ENCODE measurements at regions not wholly inside any gene's neighbourhood (a gene's known extent, or its start where the extent isn't known, plus 50 kb on each side); places are given as distances from the start of the nearest gene placed in this dataset.
"Not testable (repeated sequence)": the region's sequence is repeated elsewhere in the genome, so short reads cannot be mapped to it uniquely, and the experiment has no call there.

GRCh38 chr11:121358760-121359159, 66.2 kb downstream of the SC5D start:
- FAIRE-seq = no peak

GRCh38 chr11:121359591-121359990, 67.0 kb downstream of the SC5D start:
- FAIRE-seq = no peak

- not testable (repeated sequence) for FAIRE-seq
Observed at GRCh38 chr11:121362955-121363354, 70.4 kb downstream of the SC5D start.

- FAIRE-seq = no peak
Observed at GRCh38 chr11:121365304-121365703, 72.7 kb downstream of the SC5D start.

- no peak for FAIRE-seq
Observed at GRCh38 chr11:121366038-121366437, 73.5 kb downstream of the SC5D start.

- no peak for FAIRE-seq
Observed at GRCh38 chr11:121367001-121367843, 74.7 kb downstream of the SC5D start.

- FAIRE-seq = no peak
Observed at GRCh38 chr11:121367844-121368225, 75.3 kb downstream of the SC5D start.

GRCh38 chr11:121368364-121369240, 76.0 kb downstream of the SC5D start:
- FAIRE-seq = peak; percentile 72

GRCh38 chr11:121369366-121369765, 76.8 kb downstream of the SC5D start:
- FAIRE-seq = no peak

- FAIRE-seq = no peak
Observed at GRCh38 chr11:121372028-121372427, 79.5 kb downstream of the SC5D start.

- FAIRE-seq = no peak
Observed at GRCh38 chr11:121372671-121373429, 79.3 kb upstream of the SORL1 start.

GRCh38 chr11:121374286-121374985, 77.7 kb upstream of the SORL1 start:
- no peak for FAIRE-seq

GRCh38 chr11:121376130-121376529, 76.0 kb upstream of the SORL1 start:
- FAIRE-seq = no peak

GRCh38 chr11:121379145-121379810, 72.8 kb upstream of the SORL1 start:
- not testable (repeated sequence) for FAIRE-seq

- no peak for FAIRE-seq
Observed at GRCh38 chr11:121383716-121384115, 68.4 kb upstream of the SORL1 start.

- FAIRE-seq = no peak
Observed at GRCh38 chr11:121385688-121386087, 66.4 kb upstream of the SORL1 start.

Data from endometrium (tissue), 2 donors.